ENCODE measurements at regions not wholly inside any gene's neighbourhood (a gene's known extent, or its start where the extent isn't known, plus 50 kb on each side); places are given as distances from the start of the nearest gene placed in this dataset.

DNA sequence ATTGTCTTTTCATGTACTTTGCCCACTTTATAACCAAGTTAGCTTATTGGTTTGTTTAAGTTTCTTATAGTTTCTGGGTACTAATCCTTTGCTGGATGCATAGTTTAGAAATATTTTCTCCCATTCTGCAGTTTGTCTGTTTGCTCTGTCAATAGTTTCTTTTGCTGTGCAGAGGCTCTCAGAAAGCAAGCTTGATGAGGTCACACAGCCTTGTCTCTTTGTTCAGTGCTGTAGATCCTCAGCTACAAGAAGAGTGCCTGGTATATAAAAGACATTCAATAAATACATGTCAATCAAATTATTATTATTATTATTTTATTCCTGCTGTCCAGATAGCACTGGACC, 55.2 kb upstream of the MEDAG start:
- H3K27ac ChIP-seq, result no peak overlapping the region
- no peaks in the 10 kb centered on the region for H3K27me3 ChIP-seq
- DNase-seq (ENCODE audit: extremely low spot score in 2 of 2), result no peak
- no peak overlapping the region for H3K4me3 ChIP-seq
- intact Hi-C loops (cut with DNase I), result no loop called here
- TF ChIP-seq POLR2A (IDR thresholded peaks at IDR 0.05), result no peak
- no peak for TF ChIP-seq POLR2AphosphoS5 (IDR thresholded peaks at IDR 0.05; ENCODE audit: insufficient read depth in 1 of 2, low read depth in 1 of 2)
- TF ChIP-seq, protein P1, sequence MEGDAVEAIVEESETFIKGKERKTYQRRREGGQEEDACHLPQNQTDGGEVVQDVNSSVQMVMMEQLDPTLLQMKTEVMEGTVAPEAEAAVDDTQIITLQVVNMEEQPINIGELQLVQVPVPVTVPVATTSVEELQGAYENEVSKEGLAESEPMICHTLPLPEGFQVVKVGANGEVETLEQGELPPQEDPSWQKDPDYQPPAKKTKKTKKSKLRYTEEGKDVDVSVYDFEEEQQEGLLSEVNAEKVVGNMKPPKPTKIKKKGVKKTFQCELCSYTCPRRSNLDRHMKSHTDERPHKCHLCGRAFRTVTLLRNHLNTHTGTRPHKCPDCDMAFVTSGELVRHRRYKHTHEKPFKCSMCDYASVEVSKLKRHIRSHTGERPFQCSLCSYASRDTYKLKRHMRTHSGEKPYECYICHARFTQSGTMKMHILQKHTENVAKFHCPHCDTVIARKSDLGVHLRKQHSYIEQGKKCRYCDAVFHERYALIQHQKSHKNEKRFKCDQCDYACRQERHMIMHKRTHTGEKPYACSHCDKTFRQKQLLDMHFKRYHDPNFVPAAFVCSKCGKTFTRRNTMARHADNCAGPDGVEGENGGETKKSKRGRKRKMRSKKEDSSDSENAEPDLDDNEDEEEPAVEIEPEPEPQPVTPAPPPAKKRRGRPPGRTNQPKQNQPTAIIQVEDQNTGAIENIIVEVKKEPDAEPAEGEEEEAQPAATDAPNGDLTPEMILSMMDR (IDR thresholded peaks at IDR 0.05), result no peak
- peaks cover 7% of the 10 kb centered on the region for H3K4me1 ChIP-seq
- no peaks in the 10 kb centered on the region for H3K36me3 ChIP-seq
- H3K9me3 ChIP-seq, result no peaks in the 10 kb centered on the region

DNA sequence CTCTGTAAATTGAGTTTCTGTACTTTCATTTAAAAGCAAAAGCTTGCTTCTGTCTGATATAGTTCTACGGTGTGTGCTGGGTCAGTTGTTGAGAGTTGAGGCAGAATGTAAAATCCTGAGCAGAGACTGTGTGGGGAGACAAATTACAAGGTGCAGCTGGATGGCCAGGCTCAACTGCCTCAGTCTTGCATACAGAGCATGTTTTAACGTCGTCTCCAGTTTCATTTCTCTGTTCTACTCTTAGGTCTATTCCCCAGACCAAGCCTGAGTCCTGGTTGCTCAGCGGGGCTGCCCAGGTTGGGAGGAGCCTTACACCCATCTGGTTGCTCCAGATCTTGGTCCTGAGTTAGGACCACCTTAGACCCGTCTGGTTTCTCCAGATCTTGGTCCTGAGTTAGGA, 54.4 kb upstream of the MEDAG start:
- intact Hi-C loops (cut with DNase I), result no loop called here
- DNase-seq (ENCODE audit: extremely low spot score in 2 of 2), result no peak
- Histone ChIP-seq H3K36me3 (no peaks in the 10 kb centered on the region), H3K4me3 (no peak overlapping the region), H3K27ac (no peak overlapping the region), H3K4me1 (peaks cover 7% of the 10 kb centered on the region), H3K27me3 (no peaks in the 10 kb centered on the region), H3K9me3 (no peaks in the 10 kb centered on the region)
- no peak for TF ChIP-seq POLR2AphosphoS5 (IDR thresholded peaks at IDR 0.05; ENCODE audit: insufficient read depth in 1 of 2, low read depth in 1 of 2)
- TF ChIP-seq, protein P1 (IDR thresholded peaks at IDR 0.05), result no peak
- no peak for TF ChIP-seq POLR2A (IDR thresholded peaks at IDR 0.05)

DNA sequence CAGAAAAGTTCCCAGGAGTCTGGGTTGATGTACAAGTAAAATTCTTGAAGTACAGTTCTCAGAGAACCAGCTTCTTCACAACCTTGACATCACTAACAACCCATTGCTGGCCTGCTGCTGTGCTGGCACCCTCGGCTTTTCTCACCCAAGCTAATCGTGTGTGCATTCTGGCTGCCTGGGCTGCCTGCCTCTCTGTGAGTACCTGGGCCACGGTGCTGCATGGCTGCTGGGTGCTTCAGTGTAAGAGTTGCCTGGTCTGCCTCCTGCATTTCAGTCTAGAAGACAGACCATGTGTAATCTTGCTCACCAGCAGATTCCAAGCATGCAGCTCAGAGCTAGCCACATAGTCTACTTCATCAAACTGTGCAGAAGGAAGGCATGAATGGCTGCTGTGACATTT, 50.5 kb upstream of the MEDAG start:
- Histone ChIP-seq H3K9me3 (no peaks in the 10 kb centered on the region), H3K27ac (no peak overlapping the region), H3K27me3 (no peaks in the 10 kb centered on the region), H3K36me3 (no peaks in the 10 kb centered on the region), H3K4me3 (no peak overlapping the region), H3K4me1 (no peaks in the 10 kb centered on the region)
- TF ChIP-seq POLR2A (IDR thresholded peaks at IDR 0.05), result no peak
- TF ChIP-seq, protein P1 (IDR thresholded peaks at IDR 0.05), result no peak
- no peak for TF ChIP-seq POLR2AphosphoS5 (IDR thresholded peaks at IDR 0.05; ENCODE audit: insufficient read depth in 1 of 2, low read depth in 1 of 2)
- DNase-seq (ENCODE audit: extremely low spot score in 2 of 2), result no peak
- intact Hi-C loops (cut with DNase I), result no loop called here

DNA sequence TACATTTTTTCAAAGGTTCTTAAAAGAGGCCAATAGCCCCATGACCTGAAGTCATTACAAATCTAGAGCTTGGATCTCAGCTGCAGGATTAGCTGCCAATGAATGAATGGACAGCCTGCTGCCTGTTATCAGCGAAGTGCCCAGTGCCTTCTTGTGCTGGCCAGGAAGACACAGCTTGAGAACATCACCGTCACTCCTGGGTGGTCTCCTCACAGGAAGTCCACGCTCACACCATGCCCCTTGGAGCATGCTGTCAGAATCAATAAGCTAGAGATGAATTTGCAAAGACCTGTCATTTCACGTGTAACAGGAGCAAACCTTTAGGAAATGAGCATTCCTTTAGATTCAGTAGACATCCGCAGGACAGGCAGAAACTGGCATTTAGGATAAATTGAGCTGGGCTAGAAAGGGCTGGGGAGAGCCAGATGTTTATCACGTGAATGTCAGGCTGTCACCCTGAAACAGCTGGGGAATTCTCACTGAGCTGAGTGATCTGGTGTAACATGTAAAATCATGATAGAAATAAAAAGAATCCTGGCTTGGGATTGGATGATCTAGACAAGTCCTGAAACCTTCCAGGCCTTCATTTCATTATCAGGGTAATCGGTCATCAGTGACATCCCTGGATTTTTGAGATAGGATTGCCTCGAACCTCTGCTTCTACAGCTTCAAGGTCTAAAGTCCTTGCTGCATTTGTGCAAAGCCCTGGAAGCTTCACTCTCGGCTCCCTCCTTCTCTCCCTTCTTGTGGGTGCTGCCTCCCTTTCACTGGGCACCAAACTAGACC, 49.9 kb upstream of the MEDAG start:
- no peaks in the 10 kb centered on the region for H3K27me3 ChIP-seq
- no peaks in the 10 kb centered on the region for H3K4me1 ChIP-seq
- no peaks in the 10 kb centered on the region for H3K36me3 ChIP-seq
- H3K9me3 ChIP-seq, result no peaks in the 10 kb centered on the region
- no peak for DNase-seq (ENCODE audit: extremely low spot score in 2 of 2)
- no peak for TF ChIP-seq POLR2A (IDR thresholded peaks at IDR 0.05)
- no peak for TF ChIP-seq POLR2AphosphoS5 (IDR thresholded peaks at IDR 0.05; ENCODE audit: insufficient read depth in 1 of 2, low read depth in 1 of 2)
- TF ChIP-seq, protein P1 (IDR thresholded peaks at IDR 0.05), result no peak
- H3K27ac ChIP-seq, result no peak overlapping the region
- intact Hi-C loops (cut with DNase I), result no loop called here
- H3K4me3 ChIP-seq, result no peak overlapping the region
